SH-SY5Y (cell line): ENCODE measurements at regions not wholly inside any gene's neighbourhood (a gene's known extent, or its start where the extent isn't known, plus 50 kb on each side); places are given as distances from the start of the nearest gene placed in this dataset.

ENCODE experiments used
- GATA2 ChIP-seq: IDR thresholded peaks from 2 replicates; pipeline ENCODE4 v1.6.1; 2011; ENCODE audit warnings: mild to moderate bottlenecking, low read depth, low read length
- GATA3 ChIP-seq: IDR thresholded peaks from 2 replicates; pipeline ENCODE4 v1.6.1; 2011; ENCODE audit warnings: low read depth, mild to moderate bottlenecking, low read length, moderate library complexity

- no peak for TF ChIP-seq GATA3
- TF ChIP-seq GATA2: no peak
Observed at GRCh38 chr2:126823951-126824350, 74.7 kb upstream of the TEX51 start.
